ENCODE measurements at regions not wholly inside any gene's neighbourhood (a gene's known extent, or its start where the extent isn't known, plus 50 kb on each side); places are given as distances from the start of the nearest gene placed in this dataset.
"Not testable (repeated sequence)": the region's sequence is repeated elsewhere in the genome, so short reads cannot be mapped to it uniquely, and the experiment has no call there.

GRCh38 chr18:77421546-77421945, 171.9 kb downstream of the GALR1 start:
- WGBS, result 33% methylated on average over 27 of the region's 28 CpGs

GRCh38 chr18:77422974-77423867, 173.6 kb downstream of the GALR1 start:
- no peak overlapping the region for H3K9ac ChIP-seq (ENCODE audit: low read length)
- no peak overlapping the region for H2BK120ac ChIP-seq (ENCODE audit: low read depth, low read length)
- no peak overlapping the region for H3K4ac ChIP-seq (ENCODE audit: low read depth in 1 of 2, low read length in 2 of 2)
- no peak overlapping the region for H3K18ac ChIP-seq (ENCODE audit: low read depth in 1 of 2, low read length in 2 of 2)
- no peak overlapping the region for H2BK5ac ChIP-seq (ENCODE audit: low read depth, low read length, poor library complexity, severe bottlenecking)
- no peaks in the 10 kb centered on the region for H3K79me1 ChIP-seq (replicated peaks; ENCODE audit: low read length, poor library complexity, severe bottlenecking)
- no peak overlapping the region for H2AK5ac ChIP-seq (ENCODE audit: low read length, severe bottlenecking)
- no peak overlapping the region for H4K91ac ChIP-seq (ENCODE audit: low read length)
- H3K23ac ChIP-seq (ENCODE audit: low read length in 2 of 2), result no peak overlapping the region
- H3K9me3 ChIP-seq (ENCODE audit: control insufficient read depth, low read length), result no peaks in the 10 kb centered on the region
- no peaks in the 10 kb centered on the region for H3K27me3 ChIP-seq (ENCODE audit: control insufficient read depth in 1 of 2, insufficient read depth in 1 of 2, low read length in 2 of 2)
- H3K4me1 ChIP-seq (ENCODE audit: control insufficient read depth, insufficient read depth, low read depth, low read length), result no peaks in the 10 kb centered on the region
- H3K27ac ChIP-seq (ENCODE audit: low read length, poor library complexity, severe bottlenecking), result no peak overlapping the region
- no peak overlapping the region for H3K4me3 ChIP-seq (ENCODE audit: insufficient read depth in 1 of 2, low read depth in 1 of 2, low read length in 2 of 2)
- H3K14ac ChIP-seq (ENCODE audit: low read length in 2 of 2), result no peak overlapping the region
- no peak overlapping the region for H2AFZ ChIP-seq (ENCODE audit: low read depth, low read length)
- no peak overlapping the region for H3K4me2 ChIP-seq (ENCODE audit: low read length, poor library complexity, severe bottlenecking)
- H3K36me3 ChIP-seq (ENCODE audit: control insufficient read depth in 1 of 2, insufficient read depth in 2 of 2, low read depth in 1 of 2, low read length in 2 of 2), result no peaks in the 10 kb centered on the region
- no peak overlapping the region for H2BK12ac ChIP-seq (ENCODE audit: low read length in 2 of 2)
- no peak overlapping the region for H2BK15ac ChIP-seq (ENCODE audit: low read depth, poor library complexity, severe bottlenecking)
- 64% methylated on average over 6 of the region's 7 CpGs for WGBS
- DNase-seq, result no peak
- H4K8ac ChIP-seq (ENCODE audit: low read length), result no peak overlapping the region

More at GRCh38 chr18:77421546-77421945, 171.9 kb downstream of the GALR1 start:
- H3K4me1 ChIP-seq (ENCODE audit: control insufficient read depth, insufficient read depth, low read depth, low read length); H2BK120ac ChIP-seq (ENCODE audit: low read depth, low read length); H3K9ac ChIP-seq (ENCODE audit: low read length); H3K14ac ChIP-seq (ENCODE audit: low read length in 2 of 2); H3K36me3 ChIP-seq (ENCODE audit: control insufficient read depth in 1 of 2, insufficient read depth in 2 of 2, low read depth in 1 of 2, low read length in 2 of 2); H4K8ac ChIP-seq (ENCODE audit: low read length); H3K9me3 ChIP-seq (ENCODE audit: control insufficient read depth, low read length); H3K23ac ChIP-seq (ENCODE audit: low read length in 2 of 2); H3K27me3 ChIP-seq (ENCODE audit: control insufficient read depth in 1 of 2, insufficient read depth in 1 of 2, low read length in 2 of 2); H3K18ac ChIP-seq (ENCODE audit: low read depth in 1 of 2, low read length in 2 of 2); H3K79me1 ChIP-seq (replicated peaks; ENCODE audit: low read length, poor library complexity, severe bottlenecking); H4K91ac ChIP-seq (ENCODE audit: low read length); H2BK15ac ChIP-seq (ENCODE audit: low read depth, poor library complexity, severe bottlenecking); DNase-seq; H3K4me3 ChIP-seq (ENCODE audit: insufficient read depth in 1 of 2, low read depth in 1 of 2, low read length in 2 of 2); H2BK5ac ChIP-seq (ENCODE audit: low read depth, low read length, poor library complexity, severe bottlenecking); H2AFZ ChIP-seq (ENCODE audit: low read depth, low read length); H2AK5ac ChIP-seq (ENCODE audit: low read length, severe bottlenecking); H3K27ac ChIP-seq (ENCODE audit: low read length, poor library complexity, severe bottlenecking); H2BK12ac ChIP-seq (ENCODE audit: low read length in 2 of 2); H3K4me2 ChIP-seq (ENCODE audit: low read length, poor library complexity, severe bottlenecking); H3K4ac ChIP-seq (ENCODE audit: low read depth in 1 of 2, low read length in 2 of 2): not testable (repeated sequence)

- H3K14ac ChIP-seq (ENCODE audit: low read length in 2 of 2), result no peak overlapping the region
- no peaks in the 10 kb centered on the region for H3K4me1 ChIP-seq (ENCODE audit: control insufficient read depth, insufficient read depth, low read depth, low read length)
- no peaks in the 10 kb centered on the region for H3K36me3 ChIP-seq (ENCODE audit: control insufficient read depth in 1 of 2, insufficient read depth in 2 of 2, low read depth in 1 of 2, low read length in 2 of 2)
- H3K27ac ChIP-seq (ENCODE audit: low read length, poor library complexity, severe bottlenecking), result no peak overlapping the region
- no peak overlapping the region for H3K4me2 ChIP-seq (ENCODE audit: low read length, poor library complexity, severe bottlenecking)
- no peak overlapping the region for H2BK5ac ChIP-seq (ENCODE audit: low read depth, low read length, poor library complexity, severe bottlenecking)
- H2AK5ac ChIP-seq (ENCODE audit: low read length, severe bottlenecking), result no peak overlapping the region
- H2BK15ac ChIP-seq (ENCODE audit: low read depth, poor library complexity, severe bottlenecking), result no peak overlapping the region
- no peak overlapping the region for H4K91ac ChIP-seq (ENCODE audit: low read length)
- no peak overlapping the region for H4K8ac ChIP-seq (ENCODE audit: low read length)
- H3K9ac ChIP-seq (ENCODE audit: low read length), result no peak overlapping the region
- H2BK12ac ChIP-seq (ENCODE audit: low read length in 2 of 2), result no peak overlapping the region
- no peak overlapping the region for H3K23ac ChIP-seq (ENCODE audit: low read length in 2 of 2)
- WGBS, result 60% methylated on average over 1 of the region's 1 CpG
- no peak overlapping the region for H2AFZ ChIP-seq (ENCODE audit: low read depth, low read length)
- H3K18ac ChIP-seq (ENCODE audit: low read depth in 1 of 2, low read length in 2 of 2), result no peak overlapping the region
- no peak overlapping the region for H3K4me3 ChIP-seq (ENCODE audit: insufficient read depth in 1 of 2, low read depth in 1 of 2, low read length in 2 of 2)
- no peaks in the 10 kb centered on the region for H3K79me1 ChIP-seq (replicated peaks; ENCODE audit: low read length, poor library complexity, severe bottlenecking)
- no peak for DNase-seq
- no peaks in the 10 kb centered on the region for H3K9me3 ChIP-seq (ENCODE audit: control insufficient read depth, low read length)
- H3K27me3 ChIP-seq (ENCODE audit: control insufficient read depth in 1 of 2, insufficient read depth in 1 of 2, low read length in 2 of 2), result no peaks in the 10 kb centered on the region
- no peak overlapping the region for H3K4ac ChIP-seq (ENCODE audit: low read depth in 1 of 2, low read length in 2 of 2)
- H2BK120ac ChIP-seq (ENCODE audit: low read depth, low read length), result no peak overlapping the region
These were observed 183.4 kb downstream of the GALR1 start for GRCh38 chr18:77433076-77433475.

GRCh38 chr18:77439888-77440287, 190.2 kb downstream of the GALR1 start:
- H3K27me3 ChIP-seq (ENCODE audit: control insufficient read depth in 1 of 2, insufficient read depth in 1 of 2, low read length in 2 of 2), result no peaks in the 10 kb centered on the region
- no peak overlapping the region for H4K91ac ChIP-seq (ENCODE audit: low read length)

More at GRCh38 chr18:77439888-77440287, 190.2 kb downstream of the GALR1 start:
- H3K14ac ChIP-seq (ENCODE audit: low read length in 2 of 2), result no peak overlapping the region
- no peak overlapping the region for H3K23ac ChIP-seq (ENCODE audit: low read length in 2 of 2)
- no peak overlapping the region for H3K4me3 ChIP-seq (ENCODE audit: insufficient read depth in 1 of 2, low read depth in 1 of 2, low read length in 2 of 2)
- H3K9me3 ChIP-seq (ENCODE audit: control insufficient read depth, low read length), result no peaks in the 10 kb centered on the region
- H2BK15ac ChIP-seq (ENCODE audit: low read depth, poor library complexity, severe bottlenecking), result no peak overlapping the region
- no peak overlapping the region for H2BK120ac ChIP-seq (ENCODE audit: low read depth, low read length)
- WGBS, result 89% methylated on average over 2 of the region's 2 CpGs
- H3K4ac ChIP-seq (ENCODE audit: low read depth in 1 of 2, low read length in 2 of 2), result no peak overlapping the region
- DNase-seq, result no peak
- no peaks in the 10 kb centered on the region for H3K36me3 ChIP-seq (ENCODE audit: control insufficient read depth in 1 of 2, insufficient read depth in 2 of 2, low read depth in 1 of 2, low read length in 2 of 2)
- no peak overlapping the region for H2BK12ac ChIP-seq (ENCODE audit: low read length in 2 of 2)
- no peak overlapping the region for H2AFZ ChIP-seq (ENCODE audit: low read depth, low read length)
- H3K27ac ChIP-seq (ENCODE audit: low read length, poor library complexity, severe bottlenecking), result no peak overlapping the region
- no peak overlapping the region for H2AK5ac ChIP-seq (ENCODE audit: low read length, severe bottlenecking)
- no peak overlapping the region for H3K18ac ChIP-seq (ENCODE audit: low read depth in 1 of 2, low read length in 2 of 2)
- H2BK5ac ChIP-seq (ENCODE audit: low read depth, low read length, poor library complexity, severe bottlenecking), result no peak overlapping the region
- no peak overlapping the region for H4K8ac ChIP-seq (ENCODE audit: low read length)
- H3K9ac ChIP-seq (ENCODE audit: low read length), result no peak overlapping the region
- no peaks in the 10 kb centered on the region for H3K79me1 ChIP-seq (replicated peaks; ENCODE audit: low read length, poor library complexity, severe bottlenecking)
- no peak overlapping the region for H3K4me2 ChIP-seq (ENCODE audit: low read length, poor library complexity, severe bottlenecking)
- no peaks in the 10 kb centered on the region for H3K4me1 ChIP-seq (ENCODE audit: control insufficient read depth, insufficient read depth, low read depth, low read length)

Measured in mesenchymal stem cell (in vitro differentiated cells and primary cell).